ENCODE measurements at regions not wholly inside any gene's neighbourhood (a gene's known extent, or its start where the extent isn't known, plus 50 kb on each side); places are given as distances from the start of the nearest gene placed in this dataset.
"Not testable (repeated sequence)": the region's sequence is repeated elsewhere in the genome, so short reads cannot be mapped to it uniquely, and the experiment has no call there.

- DNase-seq (ENCODE audit: low spot score): no peak
Measured at GRCh38 chr3:20325563-20325962, 139.6 kb upstream of the SGO1 start.

GRCh38 chr3:20324664-20325478 lies 138.9 kb upstream of the SGO1 start:
- no peak for DNase-seq (ENCODE audit: low spot score)

- DNase-seq (ENCODE audit: low spot score): no peak
Measured at GRCh38 chr3:20323307-20323927, 137.4 kb upstream of the SGO1 start.

GRCh38 chr3:20322085-20322484 lies 136.1 kb upstream of the SGO1 start:
- DNase-seq (ENCODE audit: low spot score): no peak

- no peak for DNase-seq (ENCODE audit: low spot score)
Measured at GRCh38 chr3:20321391-20322047, 135.5 kb upstream of the SGO1 start.

- DNase-seq (ENCODE audit: low spot score): no peak
Measured at GRCh38 chr3:20320489-20320888, 134.5 kb upstream of the SGO1 start.

GRCh38 chr3:20319551-20319950 lies 133.5 kb upstream of the SGO1 start:
- no peak for DNase-seq (ENCODE audit: low spot score)

- DNase-seq (ENCODE audit: low spot score): no peak
Measured at GRCh38 chr3:20317616-20318015, 131.6 kb upstream of the SGO1 start.

- no peak for DNase-seq (ENCODE audit: low spot score)
Measured at GRCh38 chr3:20316238-20316637, 130.2 kb upstream of the SGO1 start.

- no peak for DNase-seq (ENCODE audit: low spot score)
Measured at GRCh38 chr3:20310629-20311028, 124.6 kb upstream of the SGO1 start.

- no peak for DNase-seq (ENCODE audit: low spot score)
Measured at GRCh38 chr3:20307383-20307782, 121.4 kb upstream of the SGO1 start.

- no peak for DNase-seq (ENCODE audit: low spot score)
Measured at GRCh38 chr3:20305647-20306046, 119.6 kb upstream of the SGO1 start.

- DNase-seq (ENCODE audit: low spot score): no peak
Measured at GRCh38 chr3:20302766-20303165, 116.8 kb upstream of the SGO1 start.

GRCh38 chr3:20288050-20288449 lies 102.0 kb upstream of the SGO1 start:
- no peak for DNase-seq (ENCODE audit: low spot score)

- no peak for DNase-seq (ENCODE audit: low spot score)
Measured at GRCh38 chr3:20280257-20280656, 94.3 kb upstream of the SGO1 start.

GRCh38 chr3:20265977-20266376 lies 80.0 kb upstream of the SGO1 start:
- not testable (repeated sequence) for DNase-seq (ENCODE audit: low spot score)

GRCh38 chr3:20264900-20265567 lies 79.0 kb upstream of the SGO1 start:
- no peak for DNase-seq (ENCODE audit: low spot score)

GRCh38 chr3:20258371-20258770 lies 72.4 kb upstream of the SGO1 start:
- DNase-seq (ENCODE audit: low spot score): no peak

- no peak for DNase-seq (ENCODE audit: low spot score)
Measured at GRCh38 chr3:20256144-20256543, 70.1 kb upstream of the SGO1 start.

GRCh38 chr3:20254268-20255117 lies 68.5 kb upstream of the SGO1 start:
- no peak for DNase-seq (ENCODE audit: low spot score)

GRCh38 chr3:20250786-20251185 lies 64.8 kb upstream of the SGO1 start:
- DNase-seq (ENCODE audit: low spot score): no peak
